ENCODE measurements at regions not wholly inside any gene's neighbourhood (a gene's known extent, or its start where the extent isn't known, plus 50 kb on each side); places are given as distances from the start of the nearest gene placed in this dataset.

DNA sequence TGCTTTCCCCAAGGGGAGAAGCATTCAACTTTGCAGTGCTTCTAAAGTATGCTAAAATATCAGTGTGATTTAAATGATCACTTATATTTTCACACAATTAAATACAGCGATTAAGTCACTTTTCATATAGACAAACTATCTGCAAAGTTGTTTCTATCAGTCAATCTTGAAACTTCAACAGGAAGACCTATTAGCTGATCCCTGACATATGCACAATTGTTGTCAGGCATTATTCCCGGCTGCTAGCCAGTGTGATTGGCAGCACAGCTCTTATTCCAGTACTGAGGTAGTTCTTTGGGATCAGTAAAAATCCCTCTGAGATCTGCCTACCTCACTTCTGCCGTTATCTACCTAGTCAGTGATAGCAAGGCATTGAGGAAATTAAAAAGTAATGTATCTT is 629.5 kb downstream of the NR4A2 start:
- H3K4me1 ChIP-seq (ENCODE audit: insufficient read depth), result no peaks in the 10 kb centered on the region
- H3K36me3 ChIP-seq (ENCODE audit: insufficient read depth), result no peaks in the 10 kb centered on the region
- DNase-seq (ENCODE audit: extremely low spot score), result no peak
- no peak overlapping the region for H3K27ac ChIP-seq (ENCODE audit: low read depth)
- no peak overlapping the region for H3K4me3 ChIP-seq (ENCODE audit: low read depth, low read length)
- 81% methylated on average over 3 of the region's 3 CpGs for WGBS

GRCh38 chr2:155701721-155702120 is 630.8 kb downstream of the NR4A2 start:
- Histone ChIP-seq H3K27ac (ENCODE audit: low read depth) (no peak overlapping the region), H3K36me3 (ENCODE audit: insufficient read depth) (no peaks in the 10 kb centered on the region), H3K4me3 (ENCODE audit: low read depth, low read length) (no peak overlapping the region), H3K4me1 (ENCODE audit: insufficient read depth) (no peaks in the 10 kb centered on the region)
- DNase-seq (ENCODE audit: extremely low spot score), result no peak
- WGBS, result 75% methylated on average over 1 of the region's 1 CpG

DNA sequence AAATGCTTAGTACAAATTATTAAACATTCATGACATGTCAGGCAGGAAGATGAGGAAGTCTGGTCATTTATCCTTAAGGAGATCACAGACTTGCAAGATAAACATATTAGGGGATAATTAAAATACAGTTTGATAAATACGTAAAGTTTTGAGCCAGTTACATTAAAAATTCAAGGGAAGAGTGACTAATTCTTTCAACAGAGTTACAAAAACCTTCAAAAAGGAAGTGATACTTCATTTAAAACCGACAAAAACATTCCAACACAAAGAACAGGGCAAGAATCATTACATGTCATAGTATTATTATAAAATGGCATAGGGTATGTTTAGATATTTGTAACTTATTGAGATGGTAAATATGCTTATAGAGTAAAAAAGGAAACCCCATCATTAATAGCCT is 636.0 kb downstream of the NR4A2 start:
- no peaks in the 10 kb centered on the region for H3K4me1 ChIP-seq (ENCODE audit: insufficient read depth)
- H3K36me3 ChIP-seq (ENCODE audit: insufficient read depth), result no peaks in the 10 kb centered on the region
- WGBS, result 68% methylated on average over 2 of the region's 2 CpGs
- H3K27ac ChIP-seq (ENCODE audit: low read depth), result no peak overlapping the region
- DNase-seq (ENCODE audit: extremely low spot score), result no peak
- no peak overlapping the region for H3K4me3 ChIP-seq (ENCODE audit: low read depth, low read length)

DNA sequence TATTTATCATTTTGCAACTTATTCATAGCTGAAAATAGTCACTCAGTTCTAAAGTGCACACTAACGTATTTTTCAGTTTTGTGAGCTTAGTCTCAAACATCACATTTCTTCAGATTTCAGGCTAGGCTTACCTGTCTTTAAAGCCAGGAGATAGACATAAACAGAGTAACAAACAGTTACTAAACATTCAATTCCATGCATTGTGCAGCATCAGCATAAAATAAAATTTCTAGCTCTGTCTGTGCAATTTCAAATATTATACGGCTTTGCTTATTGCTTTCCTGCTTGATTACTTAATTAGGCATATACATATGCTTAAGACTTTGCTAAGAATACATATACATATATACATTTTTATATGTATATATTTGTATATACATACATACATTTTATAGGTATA is 637.0 kb downstream of the NR4A2 start:
- no peak overlapping the region for H3K27ac ChIP-seq (ENCODE audit: low read depth)
- H3K4me1 ChIP-seq (ENCODE audit: insufficient read depth), result no peaks in the 10 kb centered on the region
- 80% methylated on average over 2 of the region's 2 CpGs for WGBS
- H3K4me3 ChIP-seq (ENCODE audit: low read depth, low read length), result no peak overlapping the region
- no peaks in the 10 kb centered on the region for H3K36me3 ChIP-seq (ENCODE audit: insufficient read depth)
- no peak for DNase-seq (ENCODE audit: extremely low spot score)

DNA sequence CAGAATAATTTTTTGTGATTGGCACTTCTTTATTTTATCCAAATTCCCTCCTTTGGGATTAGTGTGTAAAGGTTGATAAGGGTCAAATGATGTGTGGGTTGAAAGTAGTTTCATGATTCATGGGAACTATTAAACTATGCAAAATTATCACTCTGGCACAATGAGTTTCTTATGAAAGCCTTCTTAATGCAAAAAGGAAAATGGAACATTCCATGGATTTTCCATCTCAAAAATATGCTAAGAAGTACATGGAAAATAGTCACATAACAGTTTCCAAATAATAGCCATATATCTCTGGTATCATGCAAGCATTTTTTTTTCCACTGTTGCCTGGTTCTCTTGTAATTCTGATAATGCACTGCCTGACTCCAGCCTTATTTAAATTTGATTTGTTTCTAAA is 639.7 kb downstream of the NR4A2 start:
- Histone ChIP-seq H3K4me1 (ENCODE audit: insufficient read depth) (no peaks in the 10 kb centered on the region), H3K27ac (ENCODE audit: low read depth) (no peak overlapping the region), H3K4me3 (ENCODE audit: low read depth, low read length) (no peak overlapping the region), H3K36me3 (ENCODE audit: insufficient read depth) (no peaks in the 10 kb centered on the region)
- no peak for DNase-seq (ENCODE audit: extremely low spot score)

- Histone ChIP-seq H3K27ac (ENCODE audit: low read depth) (no peak overlapping the region), H3K4me3 (ENCODE audit: low read depth, low read length) (no peak overlapping the region), H3K36me3 (ENCODE audit: insufficient read depth) (no peaks in the 10 kb centered on the region), H3K4me1 (ENCODE audit: insufficient read depth) (no peaks in the 10 kb centered on the region)
- no peak for DNase-seq (ENCODE audit: extremely low spot score)
Measured at GRCh38 chr2:155692106-155692505, 640.4 kb downstream of the NR4A2 start.

- no peak overlapping the region for H3K27ac ChIP-seq (ENCODE audit: low read depth)
- no peak for DNase-seq (ENCODE audit: extremely low spot score)
- 79% methylated on average over 2 of the region's 2 CpGs for WGBS
- H3K36me3 ChIP-seq (ENCODE audit: insufficient read depth), result no peaks in the 10 kb centered on the region
- no peak overlapping the region for H3K4me3 ChIP-seq (ENCODE audit: low read depth, low read length)
- no peaks in the 10 kb centered on the region for H3K4me1 ChIP-seq (ENCODE audit: insufficient read depth)
Measured at GRCh38 chr2:155690785-155691184, 641.7 kb downstream of the NR4A2 start.

DNA sequence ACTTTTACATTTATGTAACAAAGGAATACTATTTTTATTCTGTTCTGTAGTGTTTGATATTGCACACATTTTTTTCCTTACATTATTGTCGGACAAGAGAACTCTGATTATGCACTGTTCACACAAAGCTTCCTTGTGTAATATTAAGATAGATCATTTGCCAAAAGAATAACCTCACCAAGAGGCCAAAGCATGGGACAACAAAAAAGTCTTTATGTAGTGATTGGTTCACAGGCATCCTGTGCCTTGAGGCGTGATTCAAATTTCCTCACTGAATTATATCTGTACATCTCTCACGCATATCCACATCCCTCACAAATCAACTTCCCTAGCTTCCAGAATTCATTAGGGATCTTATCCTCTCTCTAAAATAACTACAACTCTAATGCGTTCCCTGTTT is 642.7 kb downstream of the NR4A2 start:
- H3K4me1 ChIP-seq (ENCODE audit: insufficient read depth), result no peaks in the 10 kb centered on the region
- no peak overlapping the region for H3K27ac ChIP-seq (ENCODE audit: low read depth)
- H3K36me3 ChIP-seq (ENCODE audit: insufficient read depth), result no peaks in the 10 kb centered on the region
- WGBS, result 86% methylated on average over 4 of the region's 4 CpGs
- no peak overlapping the region for H3K4me3 ChIP-seq (ENCODE audit: low read depth, low read length)
- DNase-seq (ENCODE audit: extremely low spot score), result peak; percentile 5

GRCh38 chr2:155687181-155687580 is 645.3 kb downstream of the NR4A2 start:
- no peak for DNase-seq (ENCODE audit: extremely low spot score)
- Histone ChIP-seq H3K4me1 (ENCODE audit: insufficient read depth) (no peaks in the 10 kb centered on the region), H3K27ac (ENCODE audit: low read depth) (no peak overlapping the region), H3K4me3 (ENCODE audit: low read depth, low read length) (no peak overlapping the region), H3K36me3 (ENCODE audit: insufficient read depth) (no peaks in the 10 kb centered on the region)
- WGBS, result 76% methylated on average over 1 of the region's 1 CpG

GRCh38 chr2:155679647-155680046 is 652.9 kb downstream of the NR4A2 start:
- Histone ChIP-seq H3K27ac (ENCODE audit: low read depth) (no peak overlapping the region), H3K4me1 (ENCODE audit: insufficient read depth) (no peaks in the 10 kb centered on the region), H3K36me3 (ENCODE audit: insufficient read depth) (no peaks in the 10 kb centered on the region), H3K4me3 (ENCODE audit: low read depth, low read length) (no peak overlapping the region)
- WGBS, result 82% methylated on average over 2 of the region's 2 CpGs
- no peak for DNase-seq (ENCODE audit: extremely low spot score)

GRCh38 chr2:155675920-155676319 is 656.6 kb downstream of the NR4A2 start:
- no peak overlapping the region for H3K4me3 ChIP-seq (ENCODE audit: low read depth, low read length)
- 87% methylated on average over 2 of the region's 2 CpGs for WGBS
- no peaks in the 10 kb centered on the region for H3K4me1 ChIP-seq (ENCODE audit: insufficient read depth)
- no peak overlapping the region for H3K27ac ChIP-seq (ENCODE audit: low read depth)
- H3K36me3 ChIP-seq (ENCODE audit: insufficient read depth), result no peaks in the 10 kb centered on the region
- DNase-seq (ENCODE audit: extremely low spot score), result no peak

- 85% methylated on average over 5 of the region's 5 CpGs for WGBS
Measured at GRCh38 chr2:155665704-155666103, 666.8 kb downstream of the NR4A2 start.

DNA sequence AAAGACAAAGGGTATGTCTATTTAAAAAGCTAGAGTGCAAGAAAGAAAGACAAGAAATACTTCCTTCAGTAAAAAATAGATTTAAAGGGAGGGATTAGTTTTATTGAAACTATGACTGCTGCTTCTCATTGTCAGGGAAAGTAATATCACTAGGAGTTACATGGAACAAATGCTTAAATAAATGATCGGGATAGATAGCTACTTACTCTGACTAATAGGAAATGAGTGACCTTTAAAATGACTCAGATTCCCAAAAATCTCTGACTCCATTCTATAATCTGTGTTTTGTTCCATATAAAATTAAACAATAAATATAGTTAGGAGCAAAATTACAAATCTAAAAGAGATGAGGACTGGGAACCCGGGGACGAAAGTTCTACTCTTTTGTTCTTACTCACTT is 669.3 kb downstream of the NR4A2 start:
- H3K27ac ChIP-seq (ENCODE audit: low read depth), result no peak overlapping the region
- H3K4me3 ChIP-seq (ENCODE audit: low read depth, low read length), result no peak overlapping the region
- no peak for DNase-seq (ENCODE audit: extremely low spot score)
- no peaks in the 10 kb centered on the region for H3K36me3 ChIP-seq (ENCODE audit: insufficient read depth)
- 76% methylated on average over 3 of the region's 3 CpGs for WGBS
- H3K4me1 ChIP-seq (ENCODE audit: insufficient read depth), result no peaks in the 10 kb centered on the region

More at GRCh38 chr2:155665704-155666103, 666.8 kb downstream of the NR4A2 start:
- no peaks in the 10 kb centered on the region for H3K4me1 ChIP-seq (ENCODE audit: insufficient read depth)
- H3K4me3 ChIP-seq (ENCODE audit: low read depth, low read length), result no peak overlapping the region
- H3K36me3 ChIP-seq (ENCODE audit: insufficient read depth), result no peaks in the 10 kb centered on the region
- no peak overlapping the region for H3K27ac ChIP-seq (ENCODE audit: low read depth)
- no peak for DNase-seq (ENCODE audit: extremely low spot score)

- no peak for DNase-seq (ENCODE audit: extremely low spot score)
- Histone ChIP-seq H3K4me3 (ENCODE audit: low read depth, low read length) (no peak overlapping the region), H3K36me3 (ENCODE audit: insufficient read depth) (no peaks in the 10 kb centered on the region), H3K4me1 (ENCODE audit: insufficient read depth) (no peaks in the 10 kb centered on the region), H3K27ac (ENCODE audit: low read depth) (no peak overlapping the region)
- WGBS, result 87% methylated on average over 4 of the region's 4 CpGs
Measured at GRCh38 chr2:155662224-155662623, 670.3 kb downstream of the NR4A2 start.

DNA sequence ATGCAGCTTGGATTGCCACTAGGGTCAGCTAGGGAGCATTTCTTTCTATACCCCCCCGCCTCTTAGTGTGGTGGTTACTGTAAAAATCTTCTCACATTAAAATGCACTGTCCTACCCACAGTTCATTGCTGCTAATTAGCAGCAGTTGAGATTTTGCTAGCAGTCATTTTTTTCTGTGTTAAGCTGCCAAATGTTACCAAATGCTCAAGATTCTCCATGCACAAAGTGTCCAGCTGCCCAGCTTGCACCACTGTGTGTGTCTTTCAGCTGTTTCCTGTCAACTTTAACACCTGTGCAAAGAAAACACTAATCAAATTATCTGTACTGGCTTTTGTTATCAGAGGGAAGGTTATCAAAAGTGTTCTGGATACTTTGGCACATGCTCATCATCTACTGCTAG is 679.3 kb downstream of the NR4A2 start:
- DNase-seq (ENCODE audit: extremely low spot score), result no peak
- Histone ChIP-seq H3K4me1 (ENCODE audit: insufficient read depth) (no peaks in the 10 kb centered on the region), H3K4me3 (ENCODE audit: low read depth, low read length) (no peak overlapping the region), H3K27ac (ENCODE audit: low read depth) (no peak overlapping the region), H3K36me3 (ENCODE audit: insufficient read depth) (no peaks in the 10 kb centered on the region)
- WGBS, result 74% methylated on average over 1 of the region's 1 CpG
